Vagina (tissue), 2 donors: ENCODE measurements at regions not wholly inside any gene's neighbourhood (a gene's known extent, or its start where the extent isn't known, plus 50 kb on each side); places are given as distances from the start of the nearest gene placed in this dataset.

ENCODE experiments used
- DNase-seq, 2 donors: peaks; one replicate each; pipeline ENCODE4 v3.0.0-alpha.2; 2017; ENCODE audit errors: extremely low spot score in 2 of 2
- H3K27ac ChIP-seq: fragments of 200-600 bp; sonication (generic); one replicate; pipeline ENCODE4 v1.5.1; 2019
- H3K27me3 ChIP-seq: fragments of 200-600 bp; sonication (generic); one replicate; pipeline ENCODE4 v1.5.1; 2019
- H3K36me3 ChIP-seq, 2 donors: fragments of 200-600 bp; sonication (generic); one replicate each; pipeline ENCODE4 v1.5.1; 2017 to 2019
- H3K4me1 ChIP-seq: fragments of 200-600 bp; sonication (generic); one replicate; pipeline ENCODE4 v1.5.1; 2019
- H3K4me3 ChIP-seq, 2 donors: fragments of 200-600 bp; sonication (generic); 1 replicate in 1 of 2; 2 replicates in 1 of 2; pipeline ENCODE4 v1.5.1; 2016 to 2019
- H3K9me3 ChIP-seq: fragments of 200-600 bp; sonication (generic); one replicate; pipeline ENCODE4 v1.5.1; 2019
- POLR2A ChIP-seq, 2 donors: fragments of 450-650 bp; IDR thresholded peaks; one replicate each; pipeline ENCODE4 v1.6.1; 2017; ENCODE audit warnings: antibody characterized with exemption in 2 of 2, mild to moderate bottlenecking in 2 of 2, moderate library complexity in 2 of 2
- POLR2AphosphoS5 ChIP-seq, 2 donors: sonication (generic); formaldehyde crosslinking; IDR thresholded peaks; one replicate each; pipeline ENCODE4 v1.9.0; 2017; ENCODE audit warnings: antibody characterized with exemption in 2 of 2, mild to moderate bottlenecking in 2 of 2, low read depth in 1 of 2; ENCODE audit not compliant: insufficient read depth in 1 of 2
- intact Hi-C: fragments of 100-400 bp; cut with DNase I; formaldehyde crosslinking; loops from one replicate; pipeline ENCODE4 v1.15.1; 2023
- TF ChIP-seq, protein P1 (sequence below), 3 experiments: fragments of 450-650 bp in 2 of 3; fragments of 200-600 bp in 1 of 3; sonication (generic) in 1 of 3; IDR thresholded peaks; one replicate each; pipeline ENCODE4 v1.5.1; 2017 to 2019; ENCODE audit warnings: antibody characterized with exemption in 3 of 3, mild to moderate bottlenecking in 2 of 3, moderate library complexity in 2 of 3

- no peaks in the 10 kb centered on the region for H3K9me3 ChIP-seq
- no peak overlapping the region for H3K27ac ChIP-seq
- DNase-seq: no peak
- intact Hi-C loops: no loop called here
- TF ChIP-seq, protein P1, sequence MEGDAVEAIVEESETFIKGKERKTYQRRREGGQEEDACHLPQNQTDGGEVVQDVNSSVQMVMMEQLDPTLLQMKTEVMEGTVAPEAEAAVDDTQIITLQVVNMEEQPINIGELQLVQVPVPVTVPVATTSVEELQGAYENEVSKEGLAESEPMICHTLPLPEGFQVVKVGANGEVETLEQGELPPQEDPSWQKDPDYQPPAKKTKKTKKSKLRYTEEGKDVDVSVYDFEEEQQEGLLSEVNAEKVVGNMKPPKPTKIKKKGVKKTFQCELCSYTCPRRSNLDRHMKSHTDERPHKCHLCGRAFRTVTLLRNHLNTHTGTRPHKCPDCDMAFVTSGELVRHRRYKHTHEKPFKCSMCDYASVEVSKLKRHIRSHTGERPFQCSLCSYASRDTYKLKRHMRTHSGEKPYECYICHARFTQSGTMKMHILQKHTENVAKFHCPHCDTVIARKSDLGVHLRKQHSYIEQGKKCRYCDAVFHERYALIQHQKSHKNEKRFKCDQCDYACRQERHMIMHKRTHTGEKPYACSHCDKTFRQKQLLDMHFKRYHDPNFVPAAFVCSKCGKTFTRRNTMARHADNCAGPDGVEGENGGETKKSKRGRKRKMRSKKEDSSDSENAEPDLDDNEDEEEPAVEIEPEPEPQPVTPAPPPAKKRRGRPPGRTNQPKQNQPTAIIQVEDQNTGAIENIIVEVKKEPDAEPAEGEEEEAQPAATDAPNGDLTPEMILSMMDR (IDR thresholded peaks at IDR 0.05): no peak
- no peak overlapping the region for H3K4me3 ChIP-seq
- H3K36me3 ChIP-seq: no peaks in the 10 kb centered on the region
- no peaks in the 10 kb centered on the region for H3K27me3 ChIP-seq
- H3K4me1 ChIP-seq: peaks cover 46% of the 10 kb centered on the region
Measured at GRCh38 chr3:197375001-197375441, 76.6 kb upstream of the DLG1 start.

GRCh38 chr3:197373096-197373495 lies 74.7 kb upstream of the DLG1 start:
- H3K36me3 ChIP-seq: no peaks in the 10 kb centered on the region
- H3K9me3 ChIP-seq: no peaks in the 10 kb centered on the region
- no peak for DNase-seq
- no peaks in the 10 kb centered on the region for H3K27me3 ChIP-seq
- no peak overlapping the region for H3K27ac ChIP-seq
- peaks cover 51% of the 10 kb centered on the region for H3K4me1 ChIP-seq
- intact Hi-C loops: no loop called here
- no peak overlapping the region for H3K4me3 ChIP-seq
- TF ChIP-seq POLR2A (IDR thresholded peaks at IDR 0.05) (no peak), POLR2AphosphoS5 (IDR thresholded peaks at IDR 0.05; ENCODE audit: insufficient read depth in 1 of 2, low read depth in 1 of 2) (no peak)
- TF ChIP-seq, protein P1 (IDR thresholded peaks at IDR 0.05): no peak

- Histone ChIP-seq H3K4me1 (peaks cover 46% of the 10 kb centered on the region), H3K4me3 (no peak overlapping the region), H3K36me3 (no peaks in the 10 kb centered on the region), H3K9me3 (no peaks in the 10 kb centered on the region), H3K27me3 (no peaks in the 10 kb centered on the region), H3K27ac (peak overlapping the region; percentile 38)
- no peak for DNase-seq
- intact Hi-C loops: no loop called here
- TF ChIP-seq, protein P1 (IDR thresholded peaks at IDR 0.05): no peak
- peak in 1 of 2 donors; percentile 33 for TF ChIP-seq POLR2AphosphoS5 (IDR thresholded peaks at IDR 0.05; ENCODE audit: insufficient read depth in 1 of 2, low read depth in 1 of 2)
- TF ChIP-seq POLR2A (IDR thresholded peaks at IDR 0.05): no peak
Measured at GRCh38 chr3:197372047-197372661, 73.7 kb upstream of the DLG1 start.

DNA sequence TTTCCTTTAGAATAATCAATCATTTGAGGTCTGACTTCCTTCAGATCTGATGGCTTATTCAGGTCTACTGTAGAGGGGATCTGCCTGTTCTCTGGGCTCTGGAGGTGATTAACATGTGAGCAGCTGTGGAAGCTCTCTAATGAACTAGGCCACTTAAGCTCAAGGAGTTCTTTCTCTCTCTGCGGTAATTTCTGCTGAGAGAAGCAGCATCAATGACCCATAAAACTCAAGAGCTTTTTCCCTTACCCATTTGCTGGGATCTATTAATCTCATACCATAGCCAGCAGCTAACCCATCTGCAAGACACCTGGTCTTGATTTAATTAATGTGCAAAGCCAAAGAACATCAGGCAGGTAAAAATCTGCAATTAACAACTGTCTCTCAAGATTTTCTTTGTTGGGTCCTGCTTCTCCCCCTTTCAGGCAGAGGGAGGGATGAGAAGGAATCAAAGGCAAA lies 73.2 kb upstream of the DLG1 start:
- intact Hi-C loops: no loop called here
- Histone ChIP-seq H3K27me3 (no peaks in the 10 kb centered on the region), H3K27ac (peak overlapping the region; percentile 38), H3K4me1 (peaks cover 46% of the 10 kb centered on the region), H3K9me3 (no peaks in the 10 kb centered on the region), H3K36me3 (no peaks in the 10 kb centered on the region), H3K4me3 (no peak overlapping the region)
- no peak for TF ChIP-seq POLR2A (IDR thresholded peaks at IDR 0.05)
- TF ChIP-seq, protein P1 (IDR thresholded peaks at IDR 0.05): no peak
- TF ChIP-seq POLR2AphosphoS5 (IDR thresholded peaks at IDR 0.05; ENCODE audit: insufficient read depth in 1 of 2, low read depth in 1 of 2): no peak
- DNase-seq: no peak

- TF ChIP-seq POLR2AphosphoS5 (IDR thresholded peaks at IDR 0.05; ENCODE audit: insufficient read depth in 1 of 2, low read depth in 1 of 2): no peak
- no peak for TF ChIP-seq POLR2A (IDR thresholded peaks at IDR 0.05)
- TF ChIP-seq, protein P1 (IDR thresholded peaks at IDR 0.05): no peak
- H3K27me3 ChIP-seq: no peaks in the 10 kb centered on the region
- intact Hi-C loops: no loop called here
- peaks cover 58% of the 10 kb centered on the region for H3K4me1 ChIP-seq
- no peaks in the 10 kb centered on the region for H3K36me3 ChIP-seq
- H3K27ac ChIP-seq: no peak overlapping the region
- no peaks in the 10 kb centered on the region for H3K9me3 ChIP-seq
- no peak overlapping the region for H3K4me3 ChIP-seq
- no peak for DNase-seq
Measured at GRCh38 chr3:197369545-197369944, 71.1 kb upstream of the DLG1 start.
